Activated CD4-positive, alpha-beta T cell treated with anti-CD3 and anti-CD28 coated beads, Interleukin-2, amount 50 U/mL, for 4 hours (primary cell): ENCODE measurements at regions not wholly inside any gene's neighbourhood (a gene's known extent, or its start where the extent isn't known, plus 50 kb on each side); places are given as distances from the start of the nearest gene placed in this dataset.

Experiments used
- DNase-seq, 2 experiments: peaks; one replicate each; pipeline ENCODE4 v3.0.0-alpha.2; 2020

DNA sequence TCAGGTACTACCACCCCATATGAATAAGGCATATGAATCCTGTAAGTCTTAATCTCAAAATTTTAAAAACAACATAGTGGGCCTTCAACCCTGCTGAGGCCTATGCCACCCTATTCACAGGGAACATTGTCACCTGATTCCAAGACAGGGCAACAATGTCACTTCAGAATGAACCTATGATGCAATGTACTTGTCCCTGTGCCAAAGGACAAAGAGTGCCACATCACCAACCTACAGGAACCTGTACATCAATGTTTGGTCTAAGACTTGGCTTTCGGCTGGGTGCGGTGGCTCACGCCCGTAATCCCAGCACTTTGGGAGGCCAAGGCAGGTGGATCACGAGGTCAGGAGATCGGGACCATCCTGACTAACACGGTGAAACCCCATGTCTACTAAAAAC lies 318.5 kb upstream of the JARID2 start:
- DNase-seq, result no peak

DNA sequence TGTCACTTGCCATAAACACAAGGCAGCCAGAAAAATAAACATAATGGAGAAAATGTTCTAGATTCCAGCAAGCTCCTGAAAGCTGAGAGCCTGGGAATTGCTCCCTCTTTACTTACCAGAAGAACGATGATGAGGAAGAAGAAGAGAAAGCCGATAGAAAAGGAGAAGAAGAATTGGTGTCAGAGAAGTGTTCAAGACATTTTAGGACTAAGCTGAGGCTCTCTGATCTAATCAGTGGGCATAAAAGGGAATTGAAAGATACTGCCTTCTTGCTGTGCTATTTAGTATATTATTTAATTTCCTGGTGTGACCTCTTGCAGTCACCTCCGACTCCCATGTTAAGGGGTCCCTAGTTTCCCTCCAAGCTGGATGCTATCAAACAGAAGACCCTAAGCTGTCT lies 316.6 kb upstream of the JARID2 start:
- no peak for DNase-seq

DNA sequence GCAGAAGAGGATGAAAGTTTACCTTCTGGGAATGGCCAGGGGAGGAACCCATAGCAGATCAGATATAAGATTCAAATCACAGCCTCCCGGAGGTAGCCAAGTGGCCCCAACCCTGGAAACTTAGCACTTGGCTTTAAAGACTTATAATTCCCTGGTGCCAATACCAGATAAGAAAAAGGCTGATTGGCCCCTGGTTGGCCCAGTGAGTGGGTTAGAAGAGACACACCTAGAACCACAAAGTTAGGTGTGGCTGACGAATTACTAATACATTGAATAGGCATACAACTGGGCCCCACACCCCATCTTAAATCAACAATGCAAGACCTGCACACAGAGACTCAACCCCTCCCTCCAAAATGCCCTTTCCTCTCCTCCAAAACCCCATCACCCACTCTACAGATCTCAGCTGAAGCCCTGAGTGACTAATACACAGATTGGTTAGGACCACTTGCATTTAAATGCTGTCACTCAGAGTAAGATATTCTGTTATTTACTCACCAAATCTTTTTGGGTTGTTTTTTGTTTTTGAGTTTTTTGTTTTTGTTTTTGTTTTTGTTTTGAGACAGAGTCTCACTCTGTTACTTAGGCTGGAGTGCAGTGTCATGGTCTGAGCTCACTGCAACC lies 315.4 kb upstream of the JARID2 start:
- DNase-seq, result no peak

DNA sequence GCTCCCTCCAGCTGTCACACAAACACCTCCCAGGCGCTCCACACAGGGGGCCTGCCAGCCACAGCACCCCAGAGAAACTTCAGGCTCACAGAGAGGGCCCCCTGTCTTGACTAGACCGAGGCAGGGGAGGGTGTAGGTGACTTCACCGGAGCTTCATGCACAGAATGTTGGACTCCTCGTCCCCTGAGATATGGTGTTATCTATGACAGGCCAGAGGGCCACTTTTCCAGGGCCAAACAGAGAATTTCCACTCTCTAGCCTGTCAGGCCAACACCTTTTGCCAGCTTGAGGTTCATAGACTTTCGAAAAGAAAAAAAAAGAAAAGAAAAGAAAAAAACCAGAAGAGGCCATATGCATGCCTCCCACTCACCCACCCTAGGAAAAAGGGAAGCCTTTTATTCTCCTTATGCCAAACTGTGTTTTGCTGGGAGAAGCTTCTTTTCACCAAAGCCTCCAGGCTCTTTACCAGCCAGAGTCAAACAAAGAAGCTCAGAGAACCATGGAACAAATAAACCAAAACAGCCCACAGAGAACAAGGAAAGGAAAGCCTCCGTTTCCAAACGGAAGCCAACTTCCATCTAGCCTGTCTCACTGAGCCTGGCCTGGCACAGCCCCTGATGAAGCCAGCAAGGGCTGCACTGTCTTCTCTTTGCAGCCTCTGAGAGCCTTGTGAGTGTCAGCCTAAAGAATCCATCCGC lies 313.2 kb upstream of the JARID2 start:
- DNase-seq, result no peak

DNA sequence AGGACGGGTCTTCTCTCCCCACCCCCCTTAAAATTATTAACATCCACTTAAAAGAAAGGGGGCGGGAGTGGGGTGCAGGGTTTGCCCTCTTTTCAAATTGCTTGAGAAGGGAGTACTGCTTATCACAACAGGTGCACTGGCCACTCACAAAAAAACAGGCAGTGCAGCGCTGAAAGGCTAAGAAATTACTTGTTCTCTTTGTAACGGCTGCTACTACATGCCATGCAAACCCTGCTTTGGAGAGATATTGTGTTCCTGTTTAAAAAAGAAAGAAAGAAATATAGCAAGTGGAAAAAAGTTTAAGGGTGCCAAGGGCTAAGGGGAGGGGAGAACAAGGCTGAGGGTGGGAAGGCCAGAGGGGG lies 312.7 kb upstream of the JARID2 start:
- no peak for DNase-seq

DNA sequence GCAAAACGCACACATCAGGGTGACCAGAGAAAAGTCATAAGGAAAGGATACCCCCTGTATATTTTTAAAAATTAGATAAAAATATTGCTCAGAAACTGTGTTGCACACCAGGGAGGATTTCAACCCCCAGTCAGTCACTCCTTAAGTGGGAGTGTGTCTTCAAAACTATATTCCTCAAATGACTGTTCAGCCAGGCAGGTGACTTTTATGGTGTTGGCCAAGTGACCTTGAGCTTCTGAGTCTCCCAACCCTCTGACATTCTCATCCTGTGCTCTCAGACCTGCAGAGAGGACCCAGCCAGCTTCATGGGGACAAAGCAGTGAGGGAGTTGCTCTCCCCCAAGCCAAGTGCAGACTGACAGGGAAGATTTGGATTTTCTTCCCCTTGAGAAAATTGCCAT lies 311.9 kb upstream of the JARID2 start:
- DNase-seq, result no peak

DNA sequence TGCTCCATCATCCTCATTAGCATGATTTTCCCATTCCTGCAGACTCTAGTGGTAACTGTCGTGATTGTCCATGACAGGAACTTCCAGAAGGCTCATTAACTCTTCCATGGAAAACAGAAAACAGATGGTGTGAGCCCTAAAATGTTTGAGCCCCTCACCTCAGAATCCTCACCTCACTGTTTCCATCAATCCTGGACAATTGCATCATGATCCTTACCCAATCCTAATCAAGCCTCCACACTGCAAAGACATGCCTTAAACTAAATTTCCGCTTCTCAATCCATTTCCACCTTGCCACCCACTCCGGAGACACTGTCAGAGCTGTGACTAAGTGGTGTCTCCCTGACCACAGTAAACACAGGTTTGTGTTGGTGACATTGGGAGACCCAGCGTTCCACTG lies 311.0 kb upstream of the JARID2 start:
- no peak for DNase-seq

DNA sequence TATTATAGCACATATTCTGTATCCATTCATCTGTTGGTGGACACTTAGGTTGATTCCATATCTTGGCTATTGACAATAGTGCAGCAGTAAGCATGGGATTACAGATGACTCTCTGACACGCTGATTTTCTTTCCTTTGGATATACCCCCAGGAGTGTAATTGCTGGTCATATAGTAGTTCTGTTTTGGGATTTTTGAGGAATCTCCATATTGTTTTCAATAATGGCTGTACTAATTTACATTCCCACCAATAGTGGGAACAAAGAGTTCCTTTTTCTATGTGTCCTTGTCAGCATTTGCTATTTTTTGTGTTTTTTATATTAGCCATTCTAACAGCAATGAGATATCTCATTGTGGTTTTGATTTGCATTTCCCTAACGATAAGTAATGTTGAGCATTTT lies 309.0 kb upstream of the JARID2 start:
- DNase-seq, result no peak

DNA sequence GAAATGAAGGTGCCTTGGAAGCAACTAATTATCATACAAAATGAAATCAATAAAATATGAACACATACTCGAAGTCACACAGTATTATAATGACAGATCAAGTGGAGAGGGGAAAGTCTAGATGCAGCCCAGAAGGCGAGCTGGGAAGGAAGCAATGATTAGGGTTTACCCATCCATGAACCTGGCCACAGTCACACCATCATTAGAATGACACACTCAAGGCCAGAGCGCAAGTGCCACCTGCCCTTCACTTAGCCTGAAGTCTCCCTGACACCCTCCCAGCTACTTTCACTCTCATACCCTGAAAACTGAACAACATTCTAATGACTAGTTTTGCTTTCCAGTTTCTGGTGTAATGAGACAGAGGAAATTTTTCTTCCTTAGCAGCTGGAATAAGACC lies 302.8 kb upstream of the JARID2 start:
- no peak for DNase-seq

DNA sequence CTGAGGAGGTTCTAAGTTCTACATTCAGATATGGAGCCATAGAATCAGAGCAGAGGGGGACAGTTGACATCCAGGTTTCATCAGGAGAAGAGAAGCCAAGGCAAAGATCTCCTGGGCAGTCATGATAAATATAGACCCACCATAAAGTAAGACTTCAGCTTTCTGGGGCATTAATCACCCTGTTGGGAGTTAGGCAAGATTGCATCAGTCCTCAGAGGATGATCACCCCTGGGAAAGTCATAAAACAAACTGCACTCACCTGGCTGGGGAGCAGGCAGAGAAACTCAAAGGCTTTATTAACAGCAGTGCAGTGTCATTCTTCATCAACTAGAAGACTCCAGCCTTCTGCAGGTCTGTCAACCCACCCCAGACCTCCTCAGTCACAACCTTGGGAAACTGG lies 301.3 kb upstream of the JARID2 start:
- DNase-seq, result no peak

DNA sequence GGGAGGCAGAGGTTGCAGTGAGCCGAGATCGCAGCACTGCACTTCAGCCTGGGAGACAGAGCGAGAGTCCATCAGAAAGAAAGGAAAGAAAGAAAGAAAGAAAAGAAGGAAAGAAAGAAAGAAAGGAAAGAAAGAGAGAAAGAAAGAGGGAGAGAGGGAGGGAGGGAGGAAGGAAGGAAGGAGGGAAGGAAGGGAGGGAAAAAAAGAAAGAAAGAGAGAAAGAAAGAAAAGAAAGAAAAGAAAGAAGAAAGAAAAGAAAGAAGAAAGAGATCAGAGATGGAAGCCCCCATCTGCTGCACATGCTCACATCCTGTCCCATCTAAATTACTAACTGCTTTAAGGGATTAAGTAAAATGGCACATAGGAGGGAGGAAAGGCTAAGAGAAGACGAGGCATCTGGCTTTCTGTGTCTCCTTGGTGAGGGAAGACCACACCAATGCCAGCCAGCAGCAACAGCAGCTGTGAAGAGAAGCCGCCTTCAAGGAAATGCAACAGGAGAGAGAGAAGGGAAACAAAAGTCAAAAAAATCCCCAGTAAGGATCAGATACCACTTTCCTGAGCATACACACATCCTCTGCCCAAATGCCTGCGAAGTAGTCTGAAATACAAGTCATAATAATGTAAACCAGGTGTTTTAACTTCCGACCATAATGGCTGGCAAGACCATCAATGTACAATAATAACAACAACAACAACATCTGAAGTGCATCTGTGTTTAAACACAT lies 300.2 kb upstream of the JARID2 start:
- DNase-seq, result no peak

DNA sequence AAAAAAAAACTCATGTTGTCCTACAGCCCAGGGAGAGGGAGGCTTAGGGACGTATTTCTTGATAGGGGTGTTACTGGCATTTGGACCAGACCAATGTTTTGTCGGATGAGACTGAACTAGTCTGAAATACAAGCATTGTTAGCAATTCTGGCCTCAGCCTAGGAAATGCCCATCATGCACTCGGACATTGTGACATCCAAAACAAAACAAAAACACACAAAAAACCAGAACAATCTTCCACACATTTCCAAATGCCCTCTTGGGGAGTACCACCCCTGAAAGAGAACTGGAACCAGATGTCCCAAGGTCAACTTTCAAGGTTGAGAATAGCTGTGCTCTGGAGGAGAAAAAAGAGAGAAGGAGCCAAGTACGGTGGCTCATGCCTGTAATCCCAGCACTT lies 299.1 kb upstream of the JARID2 start:
- no peak for DNase-seq

DNA sequence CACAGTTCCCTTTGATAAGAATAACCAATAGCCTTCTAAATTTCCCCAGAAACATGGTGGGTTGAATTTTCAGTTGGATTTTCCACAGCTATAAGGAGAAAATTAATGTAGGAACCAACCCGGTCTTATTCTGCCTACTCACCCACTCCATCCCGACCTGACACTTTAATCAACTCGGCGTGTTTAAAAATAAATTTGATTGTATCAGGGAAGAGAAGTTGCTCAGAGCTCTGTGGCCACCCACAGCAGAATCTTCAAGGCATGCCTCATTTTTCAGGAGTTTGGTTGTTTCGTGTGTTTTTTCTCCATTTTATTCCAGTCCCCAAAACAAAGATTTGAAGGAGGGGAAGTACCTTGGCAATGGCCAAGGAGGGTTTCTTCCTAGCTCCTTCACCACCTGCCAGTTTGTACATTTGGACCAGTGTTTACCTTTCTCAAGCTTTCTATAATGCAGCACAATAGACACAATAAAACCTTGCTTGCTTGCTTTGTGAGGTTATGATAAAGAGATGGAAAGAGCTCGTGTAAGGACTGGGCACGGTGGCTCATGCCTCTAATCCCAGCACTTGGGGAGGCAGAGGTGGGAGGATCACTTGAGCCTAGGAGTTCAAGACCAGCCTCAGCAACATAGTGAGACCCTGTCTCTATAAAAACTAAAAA lies 297.2 kb upstream of the JARID2 start:
- DNase-seq, result no peak

DNA sequence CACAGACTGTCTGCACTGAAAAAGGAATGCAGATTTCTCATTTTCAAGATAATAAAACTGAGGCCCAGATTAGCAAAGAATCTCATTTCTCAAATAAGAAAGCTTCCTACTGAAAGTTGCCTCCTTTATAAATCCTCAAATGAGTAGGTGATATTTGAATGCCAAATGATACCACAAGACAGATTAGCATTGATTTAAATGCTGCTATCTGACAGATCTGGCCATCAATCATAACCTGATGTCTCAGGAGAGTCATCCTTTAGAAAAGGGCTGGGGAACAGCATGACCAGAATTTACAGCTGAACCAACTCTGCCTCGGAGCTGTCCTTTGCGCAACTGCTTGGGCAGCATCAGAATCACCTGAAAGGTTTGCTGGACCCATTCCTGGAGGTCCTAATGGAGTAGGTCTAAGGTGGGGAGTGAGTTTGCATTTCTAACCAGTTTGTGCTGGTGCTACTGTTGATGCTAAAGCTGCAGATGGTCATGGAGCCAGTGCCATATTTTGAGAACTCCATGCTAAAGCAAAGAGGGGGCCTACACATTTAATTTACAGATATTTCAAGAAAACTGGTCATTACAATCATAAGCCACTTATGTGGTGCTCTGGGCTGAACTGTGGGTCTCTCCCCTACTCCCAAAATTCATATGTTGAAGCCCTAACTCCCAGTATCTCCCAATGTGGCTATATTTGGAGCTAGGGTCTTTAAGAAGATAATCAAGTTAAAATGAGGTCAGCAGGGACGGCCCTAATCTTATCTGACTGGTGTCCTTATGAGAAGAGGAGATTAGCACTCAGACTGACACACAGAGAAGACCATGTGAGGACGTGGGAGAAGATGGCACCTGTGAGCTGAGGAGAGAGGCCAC lies 295.5 kb upstream of the JARID2 start:
- DNase-seq, result no peak

DNA sequence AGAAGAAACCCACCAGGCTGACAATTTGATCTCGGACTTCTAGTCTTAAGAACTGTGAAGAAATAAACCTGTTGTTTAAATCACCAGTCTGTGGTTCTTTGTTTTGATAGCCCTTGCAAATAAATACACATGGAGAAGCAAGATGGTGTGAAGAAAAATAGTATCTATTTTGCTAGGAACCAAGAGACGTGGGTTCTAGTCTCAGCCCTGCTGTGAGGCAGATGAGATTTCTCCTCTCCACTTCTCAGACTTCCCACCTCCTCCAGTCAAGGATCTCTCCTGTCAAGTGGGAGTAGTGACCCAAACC lies 294.9 kb upstream of the JARID2 start:
- DNase-seq, result no peak

DNA sequence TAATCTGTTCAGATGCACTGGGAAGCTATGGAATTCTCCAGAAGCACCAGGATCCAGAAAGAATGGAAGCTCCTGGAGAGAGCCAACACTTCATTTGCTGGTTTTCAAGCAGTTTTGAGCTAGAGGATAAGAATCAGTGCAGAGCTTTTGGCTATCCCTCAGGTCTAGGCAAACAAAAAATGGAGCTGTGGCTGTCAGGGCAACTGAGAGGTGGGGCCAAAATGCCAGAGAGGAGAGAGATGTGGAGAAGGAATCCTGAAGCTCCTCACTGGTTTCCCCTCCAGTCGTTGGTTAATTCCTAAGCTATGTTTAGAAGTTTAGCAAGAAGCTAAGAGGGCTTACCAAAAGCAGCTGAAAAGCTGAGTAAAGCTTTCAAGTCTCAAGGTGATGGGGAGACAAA lies 294.2 kb upstream of the JARID2 start:
- no peak for DNase-seq

DNA sequence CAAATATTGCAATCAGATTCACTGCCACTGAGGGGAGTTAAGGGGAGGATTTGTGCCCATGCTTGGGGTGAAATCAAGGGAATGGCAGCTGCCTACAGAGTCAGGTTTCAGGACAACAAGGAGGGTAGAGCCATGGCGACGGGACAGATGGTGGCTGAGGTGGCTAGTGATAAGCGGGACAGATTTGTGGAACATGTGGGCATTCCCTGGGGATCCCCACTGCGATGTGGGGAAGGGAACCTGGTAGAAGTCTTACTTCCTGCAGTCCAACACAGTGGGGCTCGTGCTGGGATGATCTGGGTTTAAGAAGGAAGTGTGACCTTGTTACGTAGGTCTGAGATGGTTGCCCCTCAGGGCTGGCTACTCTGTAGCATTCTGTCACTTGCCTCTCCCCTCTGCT lies 292.0 kb upstream of the JARID2 start:
- DNase-seq, result no peak

DNA sequence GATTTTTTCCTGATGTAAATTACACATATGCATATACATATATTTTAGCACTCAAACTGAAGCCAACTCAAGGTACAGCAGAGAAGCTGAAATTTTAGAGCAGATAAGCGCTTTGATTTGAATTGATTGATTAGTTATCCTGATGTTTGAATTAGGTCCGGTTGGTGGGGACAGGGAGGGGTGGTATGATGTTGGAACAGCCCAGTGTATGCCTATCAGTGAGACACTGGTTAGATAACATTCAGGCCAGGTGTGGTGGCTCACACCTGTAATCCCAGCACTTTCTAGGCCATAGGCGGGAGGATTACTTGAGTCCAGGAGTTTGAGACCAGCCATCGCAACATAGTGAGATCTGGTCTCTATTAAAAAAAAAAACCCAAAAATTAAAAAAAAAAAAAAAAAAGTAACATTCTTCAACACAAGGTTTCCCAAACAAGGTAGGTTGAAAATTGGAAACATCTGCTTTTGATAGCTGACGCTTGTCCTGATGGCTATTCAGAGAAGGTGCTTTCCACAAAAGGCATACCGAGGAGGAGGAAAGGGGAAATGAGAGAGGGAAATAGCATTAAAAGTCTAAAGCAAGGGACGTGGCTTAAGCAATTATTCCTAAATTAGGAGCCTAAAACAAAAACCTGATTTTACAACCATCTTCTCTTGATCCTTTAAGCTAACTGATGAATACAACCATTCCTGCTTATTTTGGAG lies 288.4 kb upstream of the JARID2 start:
- DNase-seq, result no peak

DNA sequence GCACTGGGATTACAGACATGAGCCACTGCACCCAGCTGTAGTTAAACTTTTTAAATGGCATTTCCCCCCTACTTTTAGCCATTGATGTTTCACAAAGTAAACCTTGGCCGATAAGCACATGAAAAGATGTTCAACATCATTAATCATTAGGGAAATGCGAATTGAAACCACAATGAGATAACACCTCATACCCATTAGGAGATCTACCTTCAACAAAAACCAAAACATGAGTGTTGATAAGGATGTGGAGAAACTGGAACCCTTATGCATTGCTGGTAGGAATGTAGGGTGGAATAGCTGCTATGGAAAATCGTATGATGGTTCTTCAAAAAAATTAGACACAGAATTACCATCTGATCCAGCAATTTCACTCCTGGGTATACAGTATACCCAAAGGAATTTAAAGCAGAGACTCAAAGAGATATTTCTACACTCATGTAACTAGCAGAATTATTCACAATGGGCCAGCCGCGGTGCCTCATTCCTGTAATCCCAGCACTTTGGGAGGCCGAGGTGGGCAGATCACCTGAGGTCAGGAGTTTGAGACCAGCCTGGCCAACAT lies 286.5 kb upstream of the JARID2 start:
- no peak for DNase-seq

DNA sequence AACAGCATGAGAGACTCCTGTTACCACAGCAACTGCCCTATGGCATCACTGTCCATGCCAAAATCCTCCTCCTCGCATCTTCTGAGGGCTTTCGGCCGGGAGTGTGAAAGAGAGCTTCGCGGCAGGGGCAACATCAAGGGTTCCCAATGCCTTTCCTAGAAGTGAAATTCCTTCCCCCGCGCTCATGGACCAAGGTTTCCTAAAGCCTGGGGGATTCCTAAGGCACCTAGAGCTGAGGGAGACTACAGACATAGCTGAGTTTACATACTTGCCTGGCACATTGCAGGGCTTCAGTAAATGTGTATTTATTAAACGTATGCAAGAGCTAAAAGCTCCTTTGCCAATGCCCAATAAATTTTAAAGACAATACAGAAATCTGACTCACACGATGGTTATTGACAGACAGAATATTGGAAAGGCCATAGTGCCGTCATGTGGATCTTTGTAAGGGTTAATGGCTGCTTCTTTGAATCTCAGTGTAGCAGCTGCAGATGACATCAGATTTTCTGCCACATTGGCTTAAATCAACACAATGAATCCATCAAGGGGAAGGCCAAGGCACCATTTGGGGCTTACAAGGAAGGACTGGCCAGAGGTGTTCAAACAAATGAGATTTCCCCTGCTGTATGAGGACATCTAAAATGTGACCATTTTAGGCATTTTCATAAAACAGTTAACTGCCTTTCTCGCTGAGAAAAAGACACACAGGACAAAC lies 281.2 kb upstream of the JARID2 start:
- DNase-seq, result no peak

DNA sequence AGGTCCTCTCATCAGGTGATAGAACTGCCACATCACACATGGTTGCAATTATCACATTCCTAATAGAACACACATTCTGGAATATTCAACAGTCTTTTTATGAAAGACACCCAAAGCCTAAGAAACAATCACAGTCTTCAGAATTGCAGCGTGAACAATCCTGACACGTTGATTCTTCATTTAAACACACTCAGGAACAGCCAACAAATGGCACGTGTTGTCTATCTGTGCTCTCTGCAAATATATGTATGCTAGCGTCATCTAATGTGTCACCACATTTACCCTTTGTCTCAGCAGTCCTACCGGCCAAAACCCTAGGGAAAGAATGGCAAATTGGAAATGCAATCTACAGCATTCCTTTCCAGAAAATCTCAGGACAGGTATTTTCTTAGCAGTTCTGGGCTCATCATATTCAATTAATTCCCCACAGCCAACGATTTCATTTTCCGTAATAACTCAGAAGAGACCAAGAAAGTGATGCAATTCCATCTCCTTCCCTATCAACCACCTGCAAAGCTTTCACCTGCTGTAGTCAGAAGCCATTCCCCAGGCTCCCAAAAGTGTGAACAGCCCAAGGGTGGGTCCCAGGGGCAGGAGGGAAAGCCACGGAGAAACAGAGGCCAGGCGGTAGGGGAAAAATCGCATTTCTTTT lies 280.3 kb upstream of the JARID2 start:
- no peak for DNase-seq
